K562 (cell line): ENCODE measurements at regions not wholly inside any gene's neighbourhood (a gene's known extent, or its start where the extent isn't known, plus 50 kb on each side); places are given as distances from the start of the nearest gene placed in this dataset.
A peak's percentile ranks its signal among the peaks of the same experiment; 100 is the strongest.

Source experiments
- ATAC-seq: fragments of 200-7000 bp; cut with Tn5 transposase; 3 replicates; pipeline ENCODE4 v1.9.1; 2020; ENCODE audit warnings: moderate library complexity
- BruUV-seq: library from RNA; stranded (reverse); fragments of 400-500 nt; replicated peaks from 2 replicates; lab custom pipeline; 2021; lab: Mats Ljungman, UMichigan
- CTCF ChIA-PET: fragments of 300-600 bp; formaldehyde crosslinking; extraction: SDS; loops from one replicate; lab custom pipeline; 2021; ENCODE audit warnings: low intra/inter-chr PET ratio; lab: Yijun Ruan, JAX
- POLR2A ChIA-PET: fragments of 300-600, 350-650 bp; sonication (Branson Sonifier 250); formaldehyde crosslinking; extraction: SDS; loops from one replicate; lab custom pipeline; 2021; ENCODE audit warnings: antibody characterized with exemption, inconsistent platforms; lab: Yijun Ruan, JAX
- DNase-seq, 4 experiments: peaks; one replicate each; pipeline versions ENCODE4 v3.0.0 to v3.0.0-alpha.2; 2011 to 2018; ENCODE audit warnings: low spot score in 3 of 4, mixed read lengths in 3 of 4; ENCODE audit errors: extremely low read depth in 1 of 4
- FAIRE-seq: peaks from 2 replicates; lab custom pipeline; 2011; peaks lifted over from hg19 to GRCh38; lab: Jason Lieb, UNC
- H2AFZ ChIP-seq: 2 replicates; pipeline ENCODE4 v1.6.0; 2011; ENCODE audit warnings: low read depth, low read length, control low read depth, inconsistent platforms
- H3K27ac ChIP-seq: fragments of 200-600 bp; 3 replicates; pipeline ENCODE4 v1.8.0; 2011; ENCODE audit warnings: low read depth, mild to moderate bottlenecking, control low read depth, inconsistent platforms, low read length, moderate library complexity, mixed read lengths; ENCODE audit errors: extremely low read depth
- H3K27me3 ChIP-seq, 2 experiments: fragments of 300-600 bp in 1 of 2; 2 replicates in 1 of 2; 3 replicates in 1 of 2; pipeline versions ENCODE4 v1.6.0 to v1.8.0; 2011; ENCODE audit warnings: inconsistent platforms in 2 of 2, low read length in 2 of 2, mild to moderate bottlenecking in 1 of 2, mixed read lengths in 1 of 2, moderate library complexity in 1 of 2; ENCODE audit not compliant: control insufficient read depth in 2 of 2, insufficient read depth in 2 of 2
- H3K36me3 ChIP-seq: fragments of 300-600 bp; 3 replicates; pipeline ENCODE4 v1.8.0; 2011; ENCODE audit warnings: mild to moderate bottlenecking, low read length, inconsistent platforms; ENCODE audit not compliant: control insufficient read depth, insufficient read depth
- H3K4me1 ChIP-seq, 2 experiments: fragments of 200-600 bp in 1 of 2; replicated peaks in 1 of 2; 2 replicates in 1 of 2; 3 replicates in 1 of 2; pipeline versions ENCODE4 v1.5.1 to v1.8.0; 2011; ENCODE audit warnings: inconsistent platforms in 2 of 2, low read length in 2 of 2, mild to moderate bottlenecking in 1 of 2, mixed read lengths in 1 of 2, moderate library complexity in 1 of 2; ENCODE audit not compliant: control insufficient read depth in 2 of 2, insufficient read depth in 2 of 2
- H3K4me2 ChIP-seq: 2 replicates; pipeline ENCODE4 v1.6.1; 2011; ENCODE audit warnings: low read length, control low read depth, inconsistent platforms, mixed read lengths; ENCODE audit not compliant: insufficient read depth
- H3K4me3 ChIP-seq: fragments of 200-600 bp; sonication (generic), shearing (Covaris generic); 2 replicates; pipeline ENCODE4 v1.5.1; 2016; ENCODE audit warnings: control low read depth, inconsistent platforms
- H3K79me2 ChIP-seq: fragments of 200-600 bp; 3 replicates; pipeline ENCODE4 v1.8.0; 2011; ENCODE audit warnings: low read length, inconsistent platforms; ENCODE audit not compliant: control insufficient read depth, insufficient read depth
- H3K9ac ChIP-seq, 2 experiments: 2 replicates each; pipeline versions ENCODE4 v1.6.0 to v1.6.1; 2011; ENCODE audit warnings: low read depth in 2 of 2, low read length in 2 of 2, control low read depth in 1 of 2, inconsistent platforms in 1 of 2, mild to moderate bottlenecking in 1 of 2, mixed read lengths in 1 of 2; ENCODE audit not compliant: insufficient read depth in 1 of 2
- H3K9me1 ChIP-seq: one replicate; pipeline ENCODE4 v1.6.0; 2011; ENCODE audit warnings: inconsistent platforms, mild to moderate bottlenecking, low read length, moderate library complexity; ENCODE audit not compliant: control insufficient read depth, insufficient read depth
- H3K9me3 ChIP-seq: replicated peaks from 2 replicates; pipeline ENCODE4 v1.5.1; 2011; ENCODE audit warnings: low read depth, low read length, inconsistent platforms; ENCODE audit not compliant: control insufficient read depth, insufficient read depth
- H4K20me1 ChIP-seq: replicated peaks from 2 replicates; pipeline ENCODE4 v1.6.1; 2011; ENCODE audit warnings: low read length, inconsistent platforms, mixed read lengths; ENCODE audit not compliant: control insufficient read depth, insufficient read depth
- BACH1 ChIP-seq: fragments of 200-800 bp; sonication (Bioruptor generic); IDR thresholded peaks from 2 replicates; pipeline ENCODE4 v1.6.1; 2016; ENCODE audit warnings: missing genetic modification characterization, missing compliant biosample characterization
- BCOR ChIP-seq: fragments of 450-650 bp; IDR thresholded peaks from 2 replicates; pipeline ENCODE4 v1.6.1; 2016
- CEBPG ChIP-seq, 3 experiments: fragments of 200-800 bp in 1 of 3; sonication (Bioruptor generic) in 1 of 3; sonication (generic) in 1 of 3; formaldehyde crosslinking in 1 of 3; IDR thresholded peaks in 2 of 3; conservative IDR thresholded peaks in 1 of 3; 2 replicates each; pipeline versions ENCODE4 v1.6.1 to v1.8.0; 2016 to 2022; ENCODE audit warnings: missing compliant biosample characterization in 2 of 3, missing genetic modification characterization in 2 of 3, mild to moderate bottlenecking in 1 of 3, missing genetic modification reagents in 1 of 3
- CREBBP ChIP-seq: IDR thresholded peaks from one replicate; pipeline ENCODE4 v1.6.1; 2012; ENCODE audit warnings: low read depth, mild to moderate bottlenecking, control low read depth, inconsistent platforms, low read length
- E2F5 ChIP-seq: sonication (generic); formaldehyde crosslinking; IDR thresholded peaks from 2 replicates; pipeline ENCODE4 v1.8.0; 2022; ENCODE audit warnings: mild to moderate bottlenecking, missing genetic modification reagents
- IRF9 ChIP-seq: fragments of 450-650 bp; IDR thresholded peaks from 2 replicates; pipeline ENCODE4 v1.6.1; 2016; ENCODE audit warnings: missing biosample characterization, missing genetic modification characterization
- JUN ChIP-seq, 2 experiments: sonication (generic) in 1 of 2; formaldehyde crosslinking in 1 of 2; IDR thresholded peaks; 2 replicates each; pipeline versions ENCODE4 v1.6.1 to v1.8.0; 2012 to 2022; ENCODE audit warnings: borderline replicate concordance in 2 of 2, mild to moderate bottlenecking in 2 of 2, improper control_type of control experiment in 1 of 2, low read depth in 1 of 2, low read length in 1 of 2, missing genetic modification reagents in 1 of 2
- KDM1A ChIP-seq, 2 experiments: fragments of 450-650 bp; IDR thresholded peaks; 2 replicates each; pipeline ENCODE4 v1.6.1; 2016; ENCODE audit warnings: mild to moderate bottlenecking in 2 of 2
- MYNN ChIP-seq, 2 experiments: sonication (generic); formaldehyde crosslinking in 1 of 2; IDR thresholded peaks; 2 replicates each; pipeline versions ENCODE4 v1.5.0 to v1.6.1; 2016 to 2020; ENCODE audit warnings: antibody characterized with exemption in 1 of 2, missing genetic modification reagents in 1 of 2
- NFE2 ChIP-seq: IDR thresholded peaks from 2 replicates; pipeline ENCODE4 v1.6.1; 2014; ENCODE audit warnings: antibody characterized with exemption, low read depth
- POLR2A ChIP-seq: fragments of 450-650 bp; conservative IDR thresholded peaks from 2 replicates; pipeline ENCODE4 v1.6.1; 2016
- RBM25 ChIP-seq: fragments of 200-400 bp; formaldehyde crosslinking; IDR thresholded peaks from 2 replicates; pipeline ENCODE4 v1.6.1; 2018; ENCODE audit warnings: low read length, low read depth, moderate library complexity; ENCODE audit not compliant: severe bottlenecking
- WGBS: fragments of 100-300 bp; shearing (Covaris generic); methylation state at CpG from one replicate; pipeline ENCODE4 v1.1.6; 2016; ENCODE audit warnings: low coverage, mixed read lengths; ENCODE audit not compliant: insufficient coverage; ENCODE audit errors: missing lambda C conversion rate; 5-methylcytosine and 5-hydroxymethylcytosine counted together
- in situ Hi-C: fragments of 300-500 bp; cut with MboI; formaldehyde crosslinking; loops from 4 replicates; pipeline ENCODE4 v1.15.0; 2018; ENCODE audit warnings: inconsistent platforms, mixed read lengths
- intact Hi-C: fragments of 100-400 bp; cut with micrococcal nuclease; formaldehyde crosslinking; loops from 2 replicates; pipeline ENCODE4 v1.14.2; 2022
- TF ChIP-seq, protein P1 (sequence below): fragments of 450-650 bp; IDR thresholded peaks from 2 replicates; pipeline ENCODE4 v1.6.1; 2017; ENCODE audit warnings: antibody characterized with exemption
- TF ChIP-seq, protein P2 (sequence below): fragments of 250-450 bp; sonication (Bioruptor Pico); IDR thresholded peaks from 2 replicates; pipeline ENCODE4 v1.8.0; 2022; ENCODE audit warnings: moderate library complexity, mild to moderate bottlenecking, inconsistent platforms

GRCh38 chr9:107751567-107752210 lies 262.1 kb upstream of the KLF4 start (continued):
- no peak for TF ChIP-seq IRF9 (tag)

- CTCF ChIA-PET: no interaction called here
- in situ Hi-C loops (no loop called here), intact Hi-C loops (no loop called here)
- BruUV-seq: no TSS peak
- FAIRE-seq (no peak), DNase-seq (no peak), ATAC-seq (no peak)
- Histone ChIP-seq H3K9ac (no peak overlapping the region), H3K4me2 (no peak overlapping the region), H4K20me1 (no peaks in the 10 kb centered on the region), H3K79me2 (no peaks in the 10 kb centered on the region), H3K4me3 (no peak overlapping the region), H2AFZ (peak overlapping the region; percentile 47; the same call in 1 of the 2 replicates), H3K4me1 (peaks cover 5 to 17% of the 10 kb centered on the region in 2 experiments; a peak in 3 of 5 replicates), H3K36me3 (no peaks in the 10 kb centered on the region), H3K9me1 (no peaks in the 10 kb centered on the region), H3K27me3 (no peaks in the 10 kb centered on the region), H3K9me3 (no peaks in the 10 kb centered on the region), H3K27ac (no peak overlapping the region)
- WGBS: 35% methylated on average over 7 of the region's 8 CpGs
- POLR2A ChIA-PET: interaction anchor here (0.7 to 2.2 kb wide), 5 partner anchors 9 to 33 kb away, joined by 3 to 7 read pairs (median 3); no protein-coding TSS in a partner anchor
- TF ChIP-seq, protein P1, sequence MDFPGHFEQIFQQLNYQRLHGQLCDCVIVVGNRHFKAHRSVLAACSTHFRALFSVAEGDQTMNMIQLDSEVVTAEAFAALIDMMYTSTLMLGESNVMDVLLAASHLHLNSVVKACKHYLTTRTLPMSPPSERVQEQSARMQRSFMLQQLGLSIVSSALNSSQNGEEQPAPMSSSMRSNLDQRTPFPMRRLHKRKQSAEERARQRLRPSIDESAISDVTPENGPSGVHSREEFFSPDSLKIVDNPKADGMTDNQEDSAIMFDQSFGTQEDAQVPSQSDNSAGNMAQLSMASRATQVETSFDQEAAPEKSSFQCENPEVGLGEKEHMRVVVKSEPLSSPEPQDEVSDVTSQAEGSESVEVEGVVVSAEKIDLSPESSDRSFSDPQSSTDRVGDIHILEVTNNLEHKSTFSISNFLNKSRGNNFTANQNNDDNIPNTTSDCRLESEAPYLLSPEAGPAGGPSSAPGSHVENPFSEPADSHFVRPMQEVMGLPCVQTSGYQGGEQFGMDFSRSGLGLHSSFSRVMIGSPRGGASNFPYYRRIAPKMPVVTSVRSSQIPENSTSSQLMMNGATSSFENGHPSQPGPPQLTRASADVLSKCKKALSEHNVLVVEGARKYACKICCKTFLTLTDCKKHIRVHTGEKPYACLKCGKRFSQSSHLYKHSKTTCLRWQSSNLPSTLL: no peak
- peak; percentile 71 for TF ChIP-seq JUN (IDR thresholded peaks at IDR 0.05; ENCODE audit: borderline replicate concordance, low read depth, low read length)
- no peak for TF ChIP-seq JUN (CRISPR knock-in tag; IDR thresholded peaks at IDR 0.05; ENCODE audit: borderline replicate concordance)
- 0 out of 2 replicates have a peak, but pooled peaks have one; percentile 29 for TF ChIP-seq BCOR
- TF ChIP-seq CREBBP: no peak
- TF ChIP-seq E2F5 (CRISPR knock-in tag): no peak
- no peak for TF ChIP-seq CEBPG (CRISPR knock-in tag; IDR thresholded peaks at IDR 0.05)
- peak; percentile 54 to 58; a peak in 3 of 4 replicates for TF ChIP-seq CEBPG (tag; conservative IDR thresholded peaks at IDR 0.05 in 1 of 2, IDR thresholded peaks at IDR 0.05 in 1 of 2)
- TF ChIP-seq NFE2: no peak
- TF ChIP-seq, protein P2, sequence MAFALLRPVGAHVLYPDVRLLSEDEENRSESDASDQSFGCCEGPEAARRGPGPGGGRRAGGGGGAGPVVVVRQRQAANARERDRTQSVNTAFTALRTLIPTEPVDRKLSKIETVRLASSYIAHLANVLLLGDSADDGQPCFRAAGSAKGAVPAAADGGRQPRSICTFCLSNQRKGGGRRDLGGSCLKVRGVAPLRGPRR (CRISPR knock-in tag): no peak
- peak; percentile 7; the same call in 1 of the 2 replicates for TF ChIP-seq BACH1 (tag)
- TF ChIP-seq MYNN (IDR thresholded peaks at IDR 0.05): no peak
- no peak for TF ChIP-seq MYNN (CRISPR knock-in tag; IDR thresholded peaks at IDR 0.05)
- no peak for TF ChIP-seq POLR2A
- TF ChIP-seq RBM25: peak; percentile 66
- TF ChIP-seq KDM1A (IDR thresholded peaks at IDR 0.05): 0 out of 4 replicates have a peak, but pooled peaks of 1 of the 2 experiments have one; percentile 9
These were observed 261.4 kb upstream of the KLF4 start for GRCh38 chr9:107750741-107751566.
